Lower leg skin (tissue), 3 donors: ENCODE measurements at regions not wholly inside any gene's neighbourhood (a gene's known extent, or its start where the extent isn't known, plus 50 kb on each side); places are given as distances from the start of the nearest gene placed in this dataset.

Experiments used
- POLR2A ChIP-seq, 2 donors: fragments of 450-650 bp; IDR thresholded peaks; one replicate each; pipeline ENCODE4 v1.6.1; 2016 to 2017; ENCODE audit warnings: antibody characterized with exemption in 2 of 2, mild to moderate bottlenecking in 1 of 2, moderate library complexity in 1 of 2
- TF ChIP-seq, protein P1 (sequence below), 3 donors: fragments of 450-650 bp; IDR thresholded peaks; one replicate each; pipeline ENCODE4 v1.5.1; 2016; ENCODE audit warnings: antibody characterized with exemption in 3 of 3, mild to moderate bottlenecking in 3 of 3, moderate library complexity in 2 of 3

DNA sequence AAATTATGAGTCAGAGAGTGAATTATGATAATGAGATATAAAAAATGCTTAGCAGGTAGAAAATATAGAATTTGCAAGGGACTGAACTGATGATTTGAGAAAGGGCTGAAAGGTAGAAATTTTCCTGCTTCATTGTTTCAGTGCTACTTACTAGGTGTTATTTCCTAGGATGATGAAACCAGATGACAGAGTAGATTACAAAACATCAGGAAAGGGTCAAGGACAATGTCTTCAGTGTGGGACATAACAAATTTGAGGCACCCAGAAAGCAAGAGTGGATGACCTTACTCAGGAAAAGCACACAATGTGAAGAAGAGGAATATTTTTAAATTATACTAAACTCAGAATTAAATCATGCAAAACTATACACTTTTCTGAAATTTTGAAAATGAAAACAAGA, 102.1 kb downstream of the SHCBP1 start:
- TF ChIP-seq, protein P1, sequence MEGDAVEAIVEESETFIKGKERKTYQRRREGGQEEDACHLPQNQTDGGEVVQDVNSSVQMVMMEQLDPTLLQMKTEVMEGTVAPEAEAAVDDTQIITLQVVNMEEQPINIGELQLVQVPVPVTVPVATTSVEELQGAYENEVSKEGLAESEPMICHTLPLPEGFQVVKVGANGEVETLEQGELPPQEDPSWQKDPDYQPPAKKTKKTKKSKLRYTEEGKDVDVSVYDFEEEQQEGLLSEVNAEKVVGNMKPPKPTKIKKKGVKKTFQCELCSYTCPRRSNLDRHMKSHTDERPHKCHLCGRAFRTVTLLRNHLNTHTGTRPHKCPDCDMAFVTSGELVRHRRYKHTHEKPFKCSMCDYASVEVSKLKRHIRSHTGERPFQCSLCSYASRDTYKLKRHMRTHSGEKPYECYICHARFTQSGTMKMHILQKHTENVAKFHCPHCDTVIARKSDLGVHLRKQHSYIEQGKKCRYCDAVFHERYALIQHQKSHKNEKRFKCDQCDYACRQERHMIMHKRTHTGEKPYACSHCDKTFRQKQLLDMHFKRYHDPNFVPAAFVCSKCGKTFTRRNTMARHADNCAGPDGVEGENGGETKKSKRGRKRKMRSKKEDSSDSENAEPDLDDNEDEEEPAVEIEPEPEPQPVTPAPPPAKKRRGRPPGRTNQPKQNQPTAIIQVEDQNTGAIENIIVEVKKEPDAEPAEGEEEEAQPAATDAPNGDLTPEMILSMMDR (IDR thresholded peaks at IDR 0.05), result no peak
- TF ChIP-seq POLR2A (IDR thresholded peaks at IDR 0.05), result no peak
